A673 (cell line): ENCODE measurements at regions not wholly inside any gene's neighbourhood (a gene's known extent, or its start where the extent isn't known, plus 50 kb on each side); places are given as distances from the start of the nearest gene placed in this dataset.

ENCODE experiments used
- EZH2 ChIP-seq: fragments of 200-600 bp; sonication (generic); IDR thresholded peaks from 2 replicates; pipeline ENCODE4 v1.6.1; 2017; ENCODE audit warnings: borderline replicate concordance, low read depth, mild to moderate bottlenecking, mixed read lengths, antibody characterized with exemption, low read length; ENCODE audit not compliant: poor library complexity, severe bottlenecking
- TF ChIP-seq, protein P1 (sequence below): fragments of 300-800, 200-600 bp; sonication (generic); conservative IDR thresholded peaks from 2 replicates; pipeline ENCODE4 v1.5.1; 2017; ENCODE audit warnings: low read depth, mild to moderate bottlenecking, antibody characterized with exemption, low read length, moderate library complexity, mixed read lengths

DNA sequence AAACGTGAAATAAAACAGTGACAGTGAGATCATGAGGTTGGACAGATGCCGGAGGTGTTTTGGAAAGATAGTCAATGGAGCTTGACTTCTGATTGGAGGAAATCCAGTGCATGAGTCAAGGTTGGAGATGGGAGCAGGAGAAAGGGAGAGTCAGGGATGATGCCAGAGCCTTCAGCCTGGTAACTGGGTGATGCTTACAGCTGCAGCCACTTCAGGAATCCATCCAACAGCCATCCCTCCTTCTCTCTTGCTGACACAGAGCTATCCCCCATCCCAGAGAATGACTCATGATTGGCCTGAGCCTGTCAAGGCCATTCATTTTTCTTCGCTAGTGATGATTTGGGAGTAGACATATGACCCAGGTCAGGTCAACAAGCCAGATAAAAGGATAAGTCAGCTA, 112.8 kb downstream of the SAMD5 start:
- TF ChIP-seq EZH2, result no peak
- TF ChIP-seq, protein P1, sequence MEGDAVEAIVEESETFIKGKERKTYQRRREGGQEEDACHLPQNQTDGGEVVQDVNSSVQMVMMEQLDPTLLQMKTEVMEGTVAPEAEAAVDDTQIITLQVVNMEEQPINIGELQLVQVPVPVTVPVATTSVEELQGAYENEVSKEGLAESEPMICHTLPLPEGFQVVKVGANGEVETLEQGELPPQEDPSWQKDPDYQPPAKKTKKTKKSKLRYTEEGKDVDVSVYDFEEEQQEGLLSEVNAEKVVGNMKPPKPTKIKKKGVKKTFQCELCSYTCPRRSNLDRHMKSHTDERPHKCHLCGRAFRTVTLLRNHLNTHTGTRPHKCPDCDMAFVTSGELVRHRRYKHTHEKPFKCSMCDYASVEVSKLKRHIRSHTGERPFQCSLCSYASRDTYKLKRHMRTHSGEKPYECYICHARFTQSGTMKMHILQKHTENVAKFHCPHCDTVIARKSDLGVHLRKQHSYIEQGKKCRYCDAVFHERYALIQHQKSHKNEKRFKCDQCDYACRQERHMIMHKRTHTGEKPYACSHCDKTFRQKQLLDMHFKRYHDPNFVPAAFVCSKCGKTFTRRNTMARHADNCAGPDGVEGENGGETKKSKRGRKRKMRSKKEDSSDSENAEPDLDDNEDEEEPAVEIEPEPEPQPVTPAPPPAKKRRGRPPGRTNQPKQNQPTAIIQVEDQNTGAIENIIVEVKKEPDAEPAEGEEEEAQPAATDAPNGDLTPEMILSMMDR, result no peak
